Astrocyte (in vitro differentiated cells and primary cell): ENCODE measurements at regions not wholly inside any gene's neighbourhood (a gene's known extent, or its start where the extent isn't known, plus 50 kb on each side); places are given as distances from the start of the nearest gene placed in this dataset.

Experiments used
- EZH2 ChIP-seq: IDR thresholded peaks from 2 replicates; pipeline ENCODE4 v1.6.1; 2012; ENCODE audit warnings: mild to moderate bottlenecking, low read length, inconsistent platforms; ENCODE audit not compliant: insufficient read depth
- TF ChIP-seq, protein P1 (sequence below): IDR thresholded peaks from 2 replicates; pipeline ENCODE4 v1.5.1; 2011; ENCODE audit warnings: low read depth, mild to moderate bottlenecking, inconsistent platforms, low read length, moderate library complexity; ENCODE audit not compliant: insufficient read depth

DNA sequence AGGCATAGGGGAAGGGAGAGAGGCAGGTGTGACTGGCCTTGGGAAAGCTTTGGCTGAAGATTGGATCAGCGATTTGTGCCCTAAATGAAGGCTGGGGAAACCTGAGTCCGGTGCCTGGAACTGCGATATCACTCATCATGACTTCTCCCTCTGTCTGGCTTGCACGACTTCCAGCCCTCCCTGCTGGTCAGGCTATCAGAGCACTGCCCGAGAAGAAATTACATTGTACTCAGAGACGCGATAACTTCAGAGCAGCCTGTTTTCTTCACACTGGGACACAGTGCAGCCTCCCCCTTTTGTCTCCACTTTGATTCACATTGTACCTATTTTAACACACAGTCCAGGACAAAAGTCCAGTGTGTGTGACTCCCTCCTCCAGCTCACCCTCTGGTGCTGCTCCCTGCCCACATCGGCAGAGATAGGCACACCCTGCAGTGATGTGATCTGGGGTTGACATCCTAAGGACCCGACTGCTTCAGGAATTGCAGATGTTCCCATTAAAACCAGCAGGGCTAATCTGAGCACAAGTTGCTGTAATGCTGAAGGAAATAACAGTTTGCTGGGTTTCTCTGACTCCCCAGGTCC, 62.1 kb upstream of the CADM1 start:
- TF ChIP-seq, protein P1, sequence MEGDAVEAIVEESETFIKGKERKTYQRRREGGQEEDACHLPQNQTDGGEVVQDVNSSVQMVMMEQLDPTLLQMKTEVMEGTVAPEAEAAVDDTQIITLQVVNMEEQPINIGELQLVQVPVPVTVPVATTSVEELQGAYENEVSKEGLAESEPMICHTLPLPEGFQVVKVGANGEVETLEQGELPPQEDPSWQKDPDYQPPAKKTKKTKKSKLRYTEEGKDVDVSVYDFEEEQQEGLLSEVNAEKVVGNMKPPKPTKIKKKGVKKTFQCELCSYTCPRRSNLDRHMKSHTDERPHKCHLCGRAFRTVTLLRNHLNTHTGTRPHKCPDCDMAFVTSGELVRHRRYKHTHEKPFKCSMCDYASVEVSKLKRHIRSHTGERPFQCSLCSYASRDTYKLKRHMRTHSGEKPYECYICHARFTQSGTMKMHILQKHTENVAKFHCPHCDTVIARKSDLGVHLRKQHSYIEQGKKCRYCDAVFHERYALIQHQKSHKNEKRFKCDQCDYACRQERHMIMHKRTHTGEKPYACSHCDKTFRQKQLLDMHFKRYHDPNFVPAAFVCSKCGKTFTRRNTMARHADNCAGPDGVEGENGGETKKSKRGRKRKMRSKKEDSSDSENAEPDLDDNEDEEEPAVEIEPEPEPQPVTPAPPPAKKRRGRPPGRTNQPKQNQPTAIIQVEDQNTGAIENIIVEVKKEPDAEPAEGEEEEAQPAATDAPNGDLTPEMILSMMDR: no peak
- TF ChIP-seq EZH2: no peak
